HG02970 (cell line): ENCODE measurements at regions not wholly inside any gene's neighbourhood (a gene's known extent, or its start where the extent isn't known, plus 50 kb on each side); places are given as distances from the start of the nearest gene placed in this dataset.

ENCODE experiments used
- ATAC-seq: cut with Tn5 transposase; IDR thresholded peaks from one replicate; pipeline ENCODE4 v1.9.1; 2021; ENCODE audit warnings: mild to moderate bottlenecking, moderate library complexity, moderate number of reproducible peaks; ENCODE audit not compliant: unreplicated experiment, low FRiP score

DNA sequence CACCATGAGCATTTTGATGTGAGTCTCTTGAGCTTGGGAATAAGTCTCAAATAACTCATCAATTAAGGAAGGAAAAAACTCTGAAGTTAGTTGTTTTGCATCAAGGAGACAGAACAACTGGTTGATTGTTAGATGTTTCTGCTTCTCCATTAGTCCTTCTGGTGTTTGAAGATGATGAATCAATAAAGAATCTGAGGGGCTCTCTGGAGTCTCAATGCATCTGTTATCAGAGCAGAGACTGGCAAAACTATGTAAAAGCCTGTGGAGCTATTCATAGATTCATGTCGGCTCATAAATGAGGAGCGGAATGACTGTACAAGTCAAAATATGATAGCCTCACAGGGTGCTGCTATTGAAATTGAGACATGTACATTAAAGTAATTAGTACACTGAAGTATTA lies 73.3 kb upstream of the ZC3H11B start:
- no peak for ATAC-seq

DNA sequence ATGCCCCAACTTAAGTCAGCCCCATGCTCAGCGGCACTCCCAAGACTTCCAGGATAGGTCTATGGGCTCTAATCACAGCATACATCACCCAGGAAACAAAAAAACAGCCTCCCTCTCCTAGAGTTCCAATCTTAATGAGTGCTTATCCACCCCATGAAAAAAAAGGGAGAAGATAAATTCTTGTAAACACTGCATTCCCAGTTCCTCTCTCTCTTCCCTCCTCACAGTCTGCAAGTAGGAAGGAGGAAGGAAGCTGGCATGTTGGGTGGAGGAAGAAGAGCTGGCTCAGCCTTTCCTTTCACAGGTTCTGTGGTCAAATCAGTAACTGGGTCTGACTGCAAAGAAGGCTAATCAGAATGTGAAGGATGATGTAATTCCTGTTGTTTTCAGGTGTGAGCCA lies 69.9 kb upstream of the ZC3H11B start:
- no peak for ATAC-seq

DNA sequence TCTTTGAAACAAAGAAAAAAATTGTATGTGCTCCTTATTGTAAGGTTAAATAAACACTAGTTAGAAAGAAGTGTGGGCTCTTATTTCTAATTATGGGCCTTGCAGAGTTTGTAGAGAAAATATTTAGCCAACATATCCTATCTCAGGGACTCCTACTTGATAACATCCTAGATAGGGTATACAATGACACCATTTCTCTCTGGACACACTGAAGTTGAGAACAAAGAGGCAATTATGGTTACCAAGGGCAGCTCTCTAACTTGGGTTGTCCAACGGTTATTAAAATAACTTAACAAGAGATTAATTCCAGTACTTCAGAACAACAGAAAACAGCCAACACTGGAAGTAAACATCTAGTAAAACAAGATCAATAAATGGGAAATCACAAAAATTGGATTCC lies 69.0 kb upstream of the ZC3H11B start:
- ATAC-seq, result no peak

GRCh38 chr1:219676012-219676765 lies 63.3 kb upstream of the ZC3H11B start:
- no peak for ATAC-seq

- no peak for ATAC-seq
Measured at GRCh38 chr1:219670426-219671149, 57.7 kb upstream of the ZC3H11B start.

DNA sequence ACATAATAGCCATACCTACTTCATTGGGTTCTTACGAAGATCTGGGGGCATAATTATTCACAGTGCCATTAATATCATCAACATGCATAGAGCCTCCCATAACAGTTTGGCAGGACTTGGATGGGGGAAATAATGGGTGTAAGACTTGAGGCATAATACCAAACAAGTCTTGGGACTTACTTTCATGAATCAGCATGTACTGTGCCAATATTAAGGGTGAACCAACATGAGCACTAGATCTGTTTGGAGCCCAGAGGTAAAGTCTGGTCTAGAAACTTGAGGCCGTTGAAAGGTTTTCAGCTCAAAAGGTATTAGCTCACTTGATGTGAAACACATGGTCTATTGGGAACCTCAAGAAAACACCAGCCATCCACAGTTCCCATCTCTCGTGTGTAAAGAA lies 56.7 kb upstream of the ZC3H11B start:
- ATAC-seq, result no peak

- no peak for ATAC-seq
Measured at GRCh38 chr1:219669042-219669441, 56.1 kb upstream of the ZC3H11B start.

DNA sequence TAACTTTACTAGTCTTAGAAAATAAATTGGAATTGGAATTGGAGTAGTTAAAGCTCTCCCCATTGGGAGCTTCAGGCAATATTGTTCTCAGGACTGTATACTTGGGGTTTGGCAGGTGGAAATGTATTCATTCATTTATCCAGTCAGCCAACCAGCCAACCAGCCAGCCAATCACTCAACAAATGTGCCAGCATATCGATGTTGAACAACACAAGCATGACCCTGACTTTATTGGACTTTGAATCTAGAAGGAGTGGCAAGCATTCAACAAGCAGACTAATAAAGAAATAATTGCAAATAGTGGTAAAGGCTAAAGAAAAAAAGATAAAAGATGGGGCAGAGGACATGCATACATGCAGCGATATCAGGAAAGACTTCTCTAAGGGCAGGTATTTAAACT lies 55.5 kb upstream of the ZC3H11B start:
- ATAC-seq, result no peak

DNA sequence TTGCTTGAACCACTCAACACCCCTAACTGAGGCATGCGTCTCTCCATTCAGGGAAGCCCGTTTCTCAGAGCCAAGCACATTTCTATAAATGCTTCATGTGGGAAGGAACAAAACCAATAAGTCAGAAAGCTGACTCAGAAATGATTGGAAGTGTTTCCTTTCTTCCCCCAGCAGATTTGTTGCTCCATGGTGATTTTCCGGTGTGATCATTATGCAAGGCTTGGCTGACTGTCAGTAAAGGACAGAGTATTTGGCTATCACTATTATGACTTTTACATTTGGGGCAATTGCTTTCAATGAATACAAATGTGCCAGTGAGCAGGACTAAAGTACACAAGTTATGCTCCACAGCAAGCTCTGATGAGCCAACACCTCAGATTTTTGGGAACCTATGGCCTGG lies 53.3 kb upstream of the ZC3H11B start:
- ATAC-seq, result no peak

DNA sequence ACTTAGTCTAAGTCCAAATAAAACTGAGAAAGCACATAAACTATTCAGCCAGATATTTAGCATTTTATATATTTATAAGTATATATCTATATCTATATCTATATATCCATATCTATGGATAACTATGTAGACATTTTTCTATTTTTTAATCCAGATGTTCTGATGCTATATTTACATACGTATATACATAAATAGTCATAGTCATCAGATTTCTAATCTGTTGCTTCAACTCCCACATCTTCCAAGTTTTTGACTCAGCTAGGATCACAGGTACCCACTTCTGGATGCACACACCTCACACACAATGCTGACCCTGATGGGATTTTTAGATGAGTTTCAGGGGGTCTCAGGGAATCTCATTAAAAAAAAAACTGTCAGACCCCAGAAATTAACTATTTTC lies 52.2 kb upstream of the ZC3H11B start:
- ATAC-seq, result no peak

GRCh38 chr1:219664310-219665029 lies 51.6 kb upstream of the ZC3H11B start:
- ATAC-seq, result no peak
